NCI-H526 (cell line): ENCODE measurements at regions not wholly inside any gene's neighbourhood (a gene's known extent, or its start where the extent isn't known, plus 50 kb on each side); places are given as distances from the start of the nearest gene placed in this dataset.
A peak's percentile ranks its signal among the peaks of the same experiment; 100 is the strongest.

Source experiments
- DNase-seq, 2 experiments: peaks; one replicate each; lab custom pipeline; 2025; lab: John Stamatoyannopoulos, UW

GRCh38 chr2:207289295-207290018 is 123.7 kb upstream of the KLF7 start:
- DNase-seq, result peak; percentile 91 to 92

GRCh38 chr2:207290833-207291624 is 125.3 kb upstream of the KLF7 start:
- no peak for DNase-seq

DNA sequence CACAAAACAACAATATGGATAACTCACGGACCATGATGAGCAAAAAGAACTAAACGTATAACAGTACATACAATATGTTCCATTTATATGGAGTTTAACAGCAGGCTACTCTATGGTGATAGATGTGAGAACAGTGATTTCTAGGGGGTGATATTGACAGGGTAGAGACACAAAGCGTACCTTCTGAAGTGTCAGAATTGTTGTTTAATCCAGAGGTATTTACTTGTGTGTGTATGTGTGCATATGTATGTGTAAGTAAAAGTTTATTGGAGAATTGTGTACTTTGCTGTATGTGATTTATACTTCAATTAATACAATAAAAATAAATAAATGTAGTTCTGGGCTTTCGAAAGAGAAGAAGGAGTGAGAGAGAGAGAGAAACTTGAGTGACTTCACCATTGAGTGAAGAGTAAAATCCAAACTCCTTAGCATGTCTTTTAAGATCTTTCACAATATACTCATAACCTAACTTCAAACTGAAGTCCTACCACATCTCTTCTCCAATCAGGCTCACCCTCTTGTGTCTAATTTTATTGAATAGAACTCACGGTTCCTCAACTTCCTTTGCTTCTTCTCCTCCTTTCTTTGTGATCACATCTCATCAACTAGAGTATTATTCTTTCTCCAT is 126.0 kb upstream of the KLF7 start:
- no peak for DNase-seq

DNA sequence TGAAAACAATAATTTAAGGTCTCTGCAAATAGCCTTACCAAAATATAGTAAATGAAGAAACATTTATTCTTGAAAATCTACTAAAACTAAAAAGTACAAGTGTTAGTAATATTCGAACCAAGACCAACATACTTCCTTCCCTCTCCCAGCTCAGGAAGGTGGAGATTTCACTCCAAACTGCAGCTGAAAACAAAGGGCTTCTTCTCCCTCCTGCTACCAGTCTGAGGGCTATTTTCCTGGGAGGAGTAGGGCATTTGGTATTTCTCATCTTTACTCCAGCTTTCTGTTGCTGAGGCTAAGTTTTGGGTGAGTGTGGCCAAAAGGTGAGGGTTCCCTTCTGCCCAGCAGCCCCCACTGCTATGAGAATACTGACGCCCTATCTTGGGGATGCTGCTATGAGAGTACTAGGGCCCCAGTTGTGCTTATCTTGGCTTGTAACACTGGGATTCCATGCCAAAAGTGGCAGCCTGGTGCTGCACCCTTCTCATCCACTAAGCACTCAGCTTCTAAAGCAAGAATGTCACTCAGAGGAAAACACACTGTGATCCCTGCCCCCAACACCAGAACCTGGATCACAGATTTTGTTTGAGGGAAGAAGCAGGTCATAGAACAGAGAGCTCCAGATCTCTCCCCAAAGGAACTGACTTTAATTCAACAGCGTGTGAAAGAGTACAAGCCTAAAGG is 130.7 kb upstream of the KLF7 start:
- no peak for DNase-seq

- DNase-seq, result no peak
Measured at GRCh38 chr2:207300817-207301216, 135.1 kb upstream of the KLF7 start.

DNA sequence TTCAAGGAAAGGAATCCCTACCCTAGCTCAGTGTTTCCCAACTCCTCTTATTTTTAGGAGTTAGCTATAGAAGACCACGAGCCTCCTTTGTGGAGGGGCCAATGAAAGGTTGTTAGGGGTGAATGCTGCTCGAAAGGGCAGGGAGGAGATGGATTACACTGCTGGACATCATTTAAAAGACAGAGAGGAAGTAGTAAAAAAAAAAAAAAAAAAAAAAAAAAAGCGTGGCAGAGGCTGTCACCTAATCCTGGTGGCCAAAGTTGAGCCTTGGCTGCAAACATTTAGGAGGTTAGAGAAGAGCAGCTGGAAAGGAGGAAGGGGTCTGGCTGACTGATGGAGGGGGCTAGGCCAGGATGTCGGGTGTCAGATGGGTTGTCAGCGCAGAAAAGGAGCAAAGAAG is 139.0 kb upstream of the KLF7 start:
- DNase-seq, result no peak

- DNase-seq, result no peak
Measured at GRCh38 chr2:207308519-207309224, 142.9 kb upstream of the KLF7 start.

DNA sequence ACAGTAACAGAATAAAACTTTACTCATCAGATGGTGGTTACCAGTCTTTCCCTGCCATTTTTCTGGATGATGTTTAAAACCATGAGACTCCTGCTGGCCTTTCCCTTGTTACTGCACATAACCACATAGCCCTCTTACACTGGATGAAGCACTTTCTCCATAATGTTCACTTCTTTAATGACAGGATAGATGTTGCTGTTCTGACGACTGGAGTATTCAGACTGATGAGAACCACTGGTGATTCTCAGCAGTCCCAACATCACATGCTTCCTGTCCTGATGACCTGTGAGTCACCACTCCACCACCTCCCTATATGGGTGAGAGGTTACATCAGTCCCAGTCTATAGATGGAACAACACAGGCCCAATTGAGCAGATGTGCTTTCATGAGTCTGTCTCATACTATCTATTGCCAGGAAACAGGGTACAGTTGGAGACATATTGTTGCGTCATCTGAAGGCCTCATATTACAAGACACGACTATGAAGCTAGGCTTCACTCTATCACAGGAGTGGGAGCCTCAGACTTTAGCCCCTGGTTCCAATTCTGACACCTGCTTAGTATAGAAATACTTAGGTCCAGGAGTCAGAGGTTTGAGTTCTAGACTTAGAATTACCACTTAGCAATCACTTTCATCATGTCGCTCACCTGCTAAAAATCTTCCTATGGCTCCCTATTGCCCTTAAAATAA is 145.7 kb upstream of the KLF7 start:
- peak in 1 of 2 experiments; percentile 22 for DNase-seq

- DNase-seq, result no peak
Measured at GRCh38 chr2:207312006-207312356, 146.2 kb upstream of the KLF7 start.

DNA sequence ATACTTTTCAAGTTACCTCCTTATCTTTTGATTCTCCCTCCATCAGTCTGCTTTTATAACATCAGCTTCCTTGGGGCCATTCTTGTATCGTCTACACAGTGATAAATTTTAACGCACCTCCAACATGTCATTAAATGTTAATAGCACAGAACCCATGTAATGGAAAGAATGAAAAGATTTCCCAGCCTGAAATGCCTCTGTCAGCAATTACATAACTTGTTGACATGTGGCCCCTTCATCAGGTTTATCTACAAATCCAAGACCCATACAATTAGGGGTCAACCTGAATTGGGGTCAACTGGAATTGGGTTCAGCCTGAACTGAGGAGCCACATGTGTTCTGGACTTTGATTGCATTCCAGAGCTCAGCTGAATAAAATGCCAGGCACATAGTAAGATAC is 148.2 kb upstream of the KLF7 start:
- DNase-seq, result no peak

- no peak for DNase-seq
Measured at GRCh38 chr2:207315131-207315530, 149.4 kb upstream of the KLF7 start.

- no peak for DNase-seq
Measured at GRCh38 chr2:207316484-207316883, 150.7 kb upstream of the KLF7 start.

DNA sequence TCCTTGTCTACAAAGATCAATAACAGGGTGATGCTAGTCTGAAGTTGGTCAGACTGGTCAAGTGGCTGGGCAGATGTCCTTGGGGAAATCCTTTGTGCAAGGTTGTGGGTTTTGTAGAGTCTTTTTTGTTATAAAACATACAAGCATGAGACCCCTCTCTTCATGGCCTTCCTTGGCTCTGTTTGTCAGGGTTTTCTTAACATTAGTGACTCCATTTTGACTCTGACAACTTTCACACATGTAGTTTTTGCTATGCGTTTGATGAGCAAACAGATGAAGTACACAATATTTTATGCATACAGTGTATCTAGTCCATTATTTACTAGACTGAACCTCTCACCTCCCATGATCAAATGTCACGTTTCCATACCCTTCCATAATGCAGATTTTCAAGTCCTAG is 151.2 kb upstream of the KLF7 start:
- DNase-seq, result no peak

- no peak for DNase-seq
Measured at GRCh38 chr2:207317378-207317984, 151.7 kb upstream of the KLF7 start.

DNA sequence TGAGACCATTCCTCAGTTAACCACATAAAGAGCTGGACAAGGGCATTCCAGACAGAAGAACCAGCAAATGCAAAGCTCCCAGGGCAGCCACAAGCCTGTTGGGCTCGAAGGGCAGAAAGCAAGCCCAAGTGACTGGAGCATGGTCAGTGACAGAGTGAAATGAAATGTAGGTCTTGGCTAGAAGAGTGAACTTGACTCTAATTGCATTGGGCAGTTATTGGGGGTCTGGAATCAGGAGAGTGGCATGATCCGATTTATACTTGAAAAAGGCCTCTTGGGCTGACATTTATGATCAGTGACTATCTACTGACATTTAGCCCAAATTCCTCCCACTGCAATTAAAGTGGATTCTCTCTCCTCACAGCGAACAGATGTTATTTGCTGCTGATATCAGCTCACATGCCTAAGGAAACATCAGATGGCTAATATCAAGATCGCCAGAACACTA is 152.5 kb upstream of the KLF7 start:
- no peak for DNase-seq

DNA sequence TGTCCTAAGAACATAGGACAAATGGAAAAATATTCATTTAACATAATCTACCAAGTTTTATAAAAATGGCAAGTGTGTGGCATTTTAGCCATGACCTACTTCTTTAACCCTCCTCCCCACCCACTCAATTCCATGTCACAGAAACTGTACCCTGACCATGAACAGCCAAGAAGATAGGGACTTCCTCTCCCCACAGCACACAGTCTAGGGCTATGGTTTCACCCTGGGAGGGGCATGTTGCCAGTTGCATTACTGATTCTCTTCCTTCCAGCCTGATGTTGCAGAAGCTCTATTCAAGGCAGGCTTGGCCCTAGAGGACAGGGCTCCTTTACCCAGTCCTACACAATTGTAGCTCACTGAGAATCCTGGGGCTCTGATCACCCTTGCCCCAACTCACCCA is 153.6 kb upstream of the KLF7 start:
- no peak for DNase-seq

- DNase-seq, result no peak
Measured at GRCh38 chr2:207320381-207321159, 154.8 kb upstream of the KLF7 start.

DNA sequence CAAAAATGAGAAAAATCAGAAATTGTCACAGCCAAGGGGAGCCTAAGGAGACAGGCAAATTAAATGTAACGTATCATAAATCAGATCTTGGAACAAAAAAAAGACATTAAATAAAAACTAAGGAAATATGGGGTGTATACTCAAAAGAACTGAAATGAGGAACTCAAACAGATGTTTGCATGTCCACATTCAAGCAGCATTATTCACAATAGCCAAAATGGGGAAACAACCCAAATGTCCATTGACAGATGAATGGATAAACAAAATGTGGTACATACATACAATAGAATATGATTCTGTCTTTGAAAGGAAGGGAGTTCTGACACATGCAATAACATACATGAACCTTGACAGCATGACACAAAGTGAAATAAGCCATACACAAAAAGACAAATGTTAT is 155.8 kb upstream of the KLF7 start:
- no peak for DNase-seq

GRCh38 chr2:207324001-207324400 is 158.3 kb upstream of the KLF7 start:
- peak in 1 of 2 experiments; percentile 16 for DNase-seq

DNA sequence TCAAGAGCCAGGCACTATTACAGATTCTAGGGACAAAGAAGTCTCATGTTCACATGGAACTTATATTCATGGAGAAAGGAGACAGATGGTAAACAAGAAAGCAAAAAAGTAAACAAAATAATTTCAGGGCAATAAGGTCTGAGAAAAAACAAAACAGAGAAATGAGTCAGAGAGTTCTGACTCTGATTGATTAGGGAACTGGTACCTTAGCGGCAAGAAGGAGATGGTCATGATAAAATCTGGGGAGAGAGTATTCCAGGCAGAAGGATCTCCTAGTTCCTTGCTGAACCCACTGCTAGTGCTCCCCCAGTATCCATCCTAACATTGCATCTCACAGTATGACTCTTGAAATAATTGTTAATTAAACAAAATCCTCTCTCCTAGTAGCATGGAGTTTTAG is 161.8 kb upstream of the KLF7 start:
- DNase-seq, result no peak
